CD14-positive monocyte (primary cell): ENCODE measurements at regions not wholly inside any gene's neighbourhood (a gene's known extent, or its start where the extent isn't known, plus 50 kb on each side); places are given as distances from the start of the nearest gene placed in this dataset.

Source experiments
- DNase-seq, 3 donors: peaks; one replicate each; pipeline ENCODE4 v3.0.0-alpha.2; 2011 to 2022
- H2AFZ ChIP-seq: 2 replicates; pipeline ENCODE4 v1.6.0; 2012; ENCODE audit warnings: mild to moderate bottlenecking, low read depth, low read length, inconsistent platforms; ENCODE audit not compliant: insufficient read depth, poor library complexity, severe bottlenecking
- H3K27ac ChIP-seq, 2 donors: 1 replicate in 1 of 2; 2 replicates in 1 of 2; pipeline ENCODE4 v1.5.1; 2012 to 2013; ENCODE audit warnings: low read length in 2 of 2, control low read depth in 1 of 2, inconsistent platforms in 1 of 2, low read depth in 1 of 2, mild to moderate bottlenecking in 1 of 2
- H3K27me3 ChIP-seq, 2 donors: one replicate each; pipeline versions ENCODE4 v1.6.0 to v1.6.1; 2011 to 2013; ENCODE audit warnings: low read length in 2 of 2; ENCODE audit not compliant: control insufficient read depth in 2 of 2, insufficient read depth in 2 of 2
- H3K36me3 ChIP-seq, 2 donors: replicated peaks in 1 of 2; 1 replicate in 1 of 2; 2 replicates in 1 of 2; pipeline versions ENCODE4 v1.5.1 to v1.6.1; 2012 to 2013; ENCODE audit warnings: low read length in 2 of 2, control low read depth in 1 of 2, inconsistent platforms in 1 of 2, mild to moderate bottlenecking in 1 of 2; ENCODE audit not compliant: insufficient read depth in 2 of 2, control insufficient read depth in 1 of 2
- H3K4me1 ChIP-seq, 2 donors: 1 replicate in 1 of 2; 2 replicates in 1 of 2; pipeline versions ENCODE4 v1.5.1 to v1.6.1; 2012 to 2013; ENCODE audit warnings: low read length in 2 of 2, control low read depth in 1 of 2, inconsistent platforms in 1 of 2, mild to moderate bottlenecking in 1 of 2, moderate library complexity in 1 of 2; ENCODE audit not compliant: insufficient read depth in 2 of 2, control insufficient read depth in 1 of 2
- H3K4me2 ChIP-seq: replicated peaks from 2 replicates; pipeline ENCODE3; 2012; ENCODE audit warnings: low read length, moderate library complexity, mild to moderate bottlenecking; ENCODE audit not compliant: poor library complexity, severe bottlenecking; ENCODE audit errors: extremely low read depth
- H3K4me3 ChIP-seq, 3 experiments: fragments of 200-600 bp in 1 of 3; sonication (generic) in 1 of 3; replicated peaks in 1 of 3; 1 replicate in 2 of 3; 2 replicates in 1 of 3; pipeline ENCODE4 v1.5.1; 2011 to 2013; ENCODE audit warnings: low read length in 3 of 3, mild to moderate bottlenecking in 3 of 3, control low read depth in 2 of 3, low read depth in 2 of 3, inconsistent platforms in 1 of 3, moderate library complexity in 1 of 3
- H3K79me2 ChIP-seq: 2 replicates; pipeline ENCODE4 v1.6.0; 2012; ENCODE audit warnings: mild to moderate bottlenecking, control low read depth, inconsistent platforms, low read length, moderate library complexity; ENCODE audit not compliant: insufficient read depth
- H3K9ac ChIP-seq: 2 replicates; pipeline ENCODE4 v1.6.0; 2017; ENCODE audit warnings: low read length, mild to moderate bottlenecking; ENCODE audit not compliant: insufficient read depth, poor library complexity, severe bottlenecking
- H3K9me3 ChIP-seq, 2 donors: replicated peaks in 1 of 2; 1 replicate in 1 of 2; 2 replicates in 1 of 2; pipeline versions ENCODE4 v1.5.1 to v1.6.1; 2012 to 2013; ENCODE audit warnings: low read length in 2 of 2, control low read depth in 1 of 2; ENCODE audit not compliant: control insufficient read depth in 1 of 2, insufficient read depth in 1 of 2
- H4K20me1 ChIP-seq: 2 replicates; pipeline ENCODE4 v1.6.0; 2012; ENCODE audit warnings: mild to moderate bottlenecking, low read length, control low read depth, moderate library complexity; ENCODE audit not compliant: insufficient read depth
- H3K27ac Mint-ChIP-seq, 7 donors: one replicate each; pipeline ENCODE4 v1.8.0; 2020; ENCODE audit warnings: mild to moderate bottlenecking in 7 of 7, mixed read lengths in 7 of 7, moderate library complexity in 6 of 7, inconsistent platforms in 2 of 7
- H3K27me3 Mint-ChIP-seq, 3 donors: one replicate each; pipeline ENCODE4 v1.8.0; 2021 to 2022; ENCODE audit warnings: low read depth in 3 of 3, mild to moderate bottlenecking in 3 of 3, mixed read lengths in 3 of 3, moderate library complexity in 3 of 3, inconsistent platforms in 1 of 3
- H3K36me3 Mint-ChIP-seq, 2 donors: one replicate each; pipeline ENCODE4 v1.8.0; 2020; ENCODE audit warnings: mixed read lengths in 2 of 2, inconsistent platforms in 1 of 2, mild to moderate bottlenecking in 1 of 2
- H3K4me1 Mint-ChIP-seq: one replicate; pipeline ENCODE4 v1.8.0; 2020; ENCODE audit warnings: mild to moderate bottlenecking, mixed read lengths
- H3K4me3 Mint-ChIP-seq, 2 donors: one replicate each; pipeline ENCODE4 v1.8.0; 2020; ENCODE audit warnings: mild to moderate bottlenecking in 2 of 2, mixed read lengths in 2 of 2, moderate library complexity in 1 of 2
- H3K9me3 Mint-ChIP-seq, 7 donors: one replicate each; pipeline ENCODE4 v1.8.0; 2020 to 2022; ENCODE audit warnings: mixed read lengths in 7 of 7, mild to moderate bottlenecking in 6 of 7, moderate library complexity in 6 of 7, inconsistent platforms in 2 of 7
- WGBS: methylation state at CpG from one replicate; pipeline ENCODE4 v1.1.5; 2013; ENCODE audit warnings: missing lambda C conversion rate; ENCODE audit not compliant: insufficient coverage; 5-methylcytosine and 5-hydroxymethylcytosine counted together
- intact Hi-C, 2 donors: fragments of 100-400 bp; cut with micrococcal nuclease; formaldehyde crosslinking; loops; one replicate each; pipeline versions ENCODE4 v1.15.0 to v1.15.1; 2023
- TF ChIP-seq, protein P1 (sequence below): fragments of 200-600 bp; IDR thresholded peaks from one replicate; pipeline ENCODE4 v1.8.0; 2022; ENCODE audit warnings: antibody characterized with exemption, mild to moderate bottlenecking

- Histone ChIP-seq H4K20me1 (no peaks in the 10 kb centered on the region), H2AFZ (no peak overlapping the region), H3K4me1 (no peaks in the 10 kb centered on the region), H3K36me3 (no peaks in the 10 kb centered on the region), H3K79me2 (no peaks in the 10 kb centered on the region), H3K4me3 (no peak overlapping the region), H3K27me3 (no peaks in the 10 kb centered on the region), H3K4me2 (no peak overlapping the region), H3K9me3 (peaks cover 0 to 3% of the 10 kb centered on the region in 2 donors), H3K9ac (no peak overlapping the region), H3K27ac (no peak overlapping the region)
- H3K27ac Mint-ChIP-seq, result no peak overlapping the region
- no peak overlapping the region for H3K4me3 Mint-ChIP-seq
- no peaks in the 10 kb centered on the region for H3K27me3 Mint-ChIP-seq
- intact Hi-C loops, result no loop called here
- TF ChIP-seq, protein P1, sequence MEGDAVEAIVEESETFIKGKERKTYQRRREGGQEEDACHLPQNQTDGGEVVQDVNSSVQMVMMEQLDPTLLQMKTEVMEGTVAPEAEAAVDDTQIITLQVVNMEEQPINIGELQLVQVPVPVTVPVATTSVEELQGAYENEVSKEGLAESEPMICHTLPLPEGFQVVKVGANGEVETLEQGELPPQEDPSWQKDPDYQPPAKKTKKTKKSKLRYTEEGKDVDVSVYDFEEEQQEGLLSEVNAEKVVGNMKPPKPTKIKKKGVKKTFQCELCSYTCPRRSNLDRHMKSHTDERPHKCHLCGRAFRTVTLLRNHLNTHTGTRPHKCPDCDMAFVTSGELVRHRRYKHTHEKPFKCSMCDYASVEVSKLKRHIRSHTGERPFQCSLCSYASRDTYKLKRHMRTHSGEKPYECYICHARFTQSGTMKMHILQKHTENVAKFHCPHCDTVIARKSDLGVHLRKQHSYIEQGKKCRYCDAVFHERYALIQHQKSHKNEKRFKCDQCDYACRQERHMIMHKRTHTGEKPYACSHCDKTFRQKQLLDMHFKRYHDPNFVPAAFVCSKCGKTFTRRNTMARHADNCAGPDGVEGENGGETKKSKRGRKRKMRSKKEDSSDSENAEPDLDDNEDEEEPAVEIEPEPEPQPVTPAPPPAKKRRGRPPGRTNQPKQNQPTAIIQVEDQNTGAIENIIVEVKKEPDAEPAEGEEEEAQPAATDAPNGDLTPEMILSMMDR, result no peak
- no CpG with 5 or more reads among the region's 2 CpGs for WGBS
- H3K9me3 Mint-ChIP-seq, result no peaks in the 10 kb centered on the region
- DNase-seq, result no peak
- H3K36me3 Mint-ChIP-seq, result no peaks in the 10 kb centered on the region
- no peaks in the 10 kb centered on the region for H3K4me1 Mint-ChIP-seq
These were observed 194.0 kb downstream of the IRS1 start for GRCh38 chr2:226605642-226606041.

DNA sequence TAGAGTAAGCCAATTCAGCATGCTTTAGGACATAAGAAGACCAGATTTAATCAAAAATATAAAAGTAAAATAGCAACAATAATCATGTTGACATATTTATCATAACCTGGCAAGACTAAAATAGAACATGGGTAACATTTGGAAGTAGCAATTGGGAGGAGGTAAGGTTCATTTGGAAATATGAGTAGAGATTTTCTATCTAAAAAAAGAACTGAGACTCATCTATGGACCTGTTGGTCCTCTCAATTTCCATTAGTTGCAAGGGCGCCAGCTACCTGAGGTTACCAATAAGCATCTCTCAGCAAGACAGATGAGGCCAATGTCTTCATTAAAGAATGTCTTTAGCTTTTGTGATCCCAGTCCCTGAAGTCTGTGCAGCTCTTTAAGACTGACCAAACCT is 196.0 kb downstream of the IRS1 start:
- Histone ChIP-seq H3K9ac (no peak overlapping the region), H2AFZ (no peak overlapping the region), H3K4me3 (no peak overlapping the region), H3K4me2 (no peak overlapping the region), H3K9me3 (peaks cover 0 to 3% of the 10 kb centered on the region in 2 donors), H3K36me3 (no peaks in the 10 kb centered on the region), H3K27ac (no peak overlapping the region), H3K27me3 (no peaks in the 10 kb centered on the region), H4K20me1 (no peaks in the 10 kb centered on the region), H3K4me1 (no peaks in the 10 kb centered on the region), H3K79me2 (no peaks in the 10 kb centered on the region)
- intact Hi-C loops, result no loop called here
- H3K9me3 Mint-ChIP-seq, result peaks cover 0 to 1% (median 0%) of the 10 kb centered on the region in 7 donors
- DNase-seq, result no peak
- peaks cover 0 to 2% (median 2%) of the 10 kb centered on the region in 3 donors for H3K27me3 Mint-ChIP-seq
- peaks cover 4% of the 10 kb centered on the region for H3K4me1 Mint-ChIP-seq
- no CpG with 5 or more reads among the region's 1 CpG for WGBS
- no peaks in the 10 kb centered on the region for H3K36me3 Mint-ChIP-seq
- TF ChIP-seq, protein P1, result no peak
- no peak overlapping the region for H3K27ac Mint-ChIP-seq
- H3K4me3 Mint-ChIP-seq, result no peak overlapping the region
